K562 (cell line): ENCODE measurements at regions not wholly inside any gene's neighbourhood (a gene's known extent, or its start where the extent isn't known, plus 50 kb on each side); places are given as distances from the start of the nearest gene placed in this dataset.
"Not testable (repeated sequence)": the region's sequence is repeated elsewhere in the genome, so short reads cannot be mapped to it uniquely, and the experiment has no call there.

Experiments used
- ATAC-seq: fragments of 200-7000 bp; cut with Tn5 transposase; 3 replicates; pipeline ENCODE4 v1.9.1; 2020; ENCODE audit warnings: moderate library complexity
- BruUV-seq: library from RNA; stranded (reverse); fragments of 400-500 nt; replicated peaks from 2 replicates; lab custom pipeline; 2021; lab: Mats Ljungman, UMichigan
- CTCF ChIA-PET: fragments of 300-600 bp; formaldehyde crosslinking; extraction: SDS; loops from one replicate; lab custom pipeline; 2021; ENCODE audit warnings: low intra/inter-chr PET ratio; lab: Yijun Ruan, JAX
- POLR2A ChIA-PET: fragments of 300-600, 350-650 bp; sonication (Branson Sonifier 250); formaldehyde crosslinking; extraction: SDS; loops from one replicate; lab custom pipeline; 2021; ENCODE audit warnings: antibody characterized with exemption, inconsistent platforms; lab: Yijun Ruan, JAX
- DNase-seq, 4 experiments: peaks; one replicate each; pipeline versions ENCODE4 v3.0.0 to v3.0.0-alpha.2; 2011 to 2018; ENCODE audit warnings: low spot score in 3 of 4, mixed read lengths in 3 of 4; ENCODE audit errors: extremely low read depth in 1 of 4
- FAIRE-seq: peaks from 2 replicates; lab custom pipeline; 2011; peaks lifted over from hg19 to GRCh38; lab: Jason Lieb, UNC
- H2AFZ ChIP-seq: 2 replicates; pipeline ENCODE4 v1.6.0; 2011; ENCODE audit warnings: low read depth, low read length, control low read depth, inconsistent platforms
- H3K27ac ChIP-seq: fragments of 200-600 bp; 3 replicates; pipeline ENCODE4 v1.8.0; 2011; ENCODE audit warnings: low read depth, mild to moderate bottlenecking, control low read depth, inconsistent platforms, low read length, moderate library complexity, mixed read lengths; ENCODE audit errors: extremely low read depth
- H3K27me3 ChIP-seq, 2 experiments: fragments of 300-600 bp in 1 of 2; 2 replicates in 1 of 2; 3 replicates in 1 of 2; pipeline versions ENCODE4 v1.6.0 to v1.8.0; 2011; ENCODE audit warnings: inconsistent platforms in 2 of 2, low read length in 2 of 2, mild to moderate bottlenecking in 1 of 2, mixed read lengths in 1 of 2, moderate library complexity in 1 of 2; ENCODE audit not compliant: control insufficient read depth in 2 of 2, insufficient read depth in 2 of 2
- H3K36me3 ChIP-seq: fragments of 300-600 bp; 3 replicates; pipeline ENCODE4 v1.8.0; 2011; ENCODE audit warnings: mild to moderate bottlenecking, low read length, inconsistent platforms; ENCODE audit not compliant: control insufficient read depth, insufficient read depth
- H3K4me1 ChIP-seq, 2 experiments: fragments of 200-600 bp in 1 of 2; replicated peaks in 1 of 2; 2 replicates in 1 of 2; 3 replicates in 1 of 2; pipeline versions ENCODE4 v1.5.1 to v1.8.0; 2011; ENCODE audit warnings: inconsistent platforms in 2 of 2, low read length in 2 of 2, mild to moderate bottlenecking in 1 of 2, mixed read lengths in 1 of 2, moderate library complexity in 1 of 2; ENCODE audit not compliant: control insufficient read depth in 2 of 2, insufficient read depth in 2 of 2
- H3K4me2 ChIP-seq: 2 replicates; pipeline ENCODE4 v1.6.1; 2011; ENCODE audit warnings: low read length, control low read depth, inconsistent platforms, mixed read lengths; ENCODE audit not compliant: insufficient read depth
- H3K4me3 ChIP-seq: fragments of 200-600 bp; sonication (generic), shearing (Covaris generic); 2 replicates; pipeline ENCODE4 v1.5.1; 2016; ENCODE audit warnings: control low read depth, inconsistent platforms
- H3K79me2 ChIP-seq: fragments of 200-600 bp; 3 replicates; pipeline ENCODE4 v1.8.0; 2011; ENCODE audit warnings: low read length, inconsistent platforms; ENCODE audit not compliant: control insufficient read depth, insufficient read depth
- H3K9ac ChIP-seq, 2 experiments: 2 replicates each; pipeline versions ENCODE4 v1.6.0 to v1.6.1; 2011; ENCODE audit warnings: low read depth in 2 of 2, low read length in 2 of 2, control low read depth in 1 of 2, inconsistent platforms in 1 of 2, mild to moderate bottlenecking in 1 of 2, mixed read lengths in 1 of 2; ENCODE audit not compliant: insufficient read depth in 1 of 2
- H3K9me1 ChIP-seq: one replicate; pipeline ENCODE4 v1.6.0; 2011; ENCODE audit warnings: inconsistent platforms, mild to moderate bottlenecking, low read length, moderate library complexity; ENCODE audit not compliant: control insufficient read depth, insufficient read depth
- H3K9me3 ChIP-seq: replicated peaks from 2 replicates; pipeline ENCODE4 v1.5.1; 2011; ENCODE audit warnings: low read depth, low read length, inconsistent platforms; ENCODE audit not compliant: control insufficient read depth, insufficient read depth
- H4K20me1 ChIP-seq: replicated peaks from 2 replicates; pipeline ENCODE4 v1.6.1; 2011; ENCODE audit warnings: low read length, inconsistent platforms, mixed read lengths; ENCODE audit not compliant: control insufficient read depth, insufficient read depth
- AFF1 ChIP-seq, 2 experiments: fragments of 450-650 bp; IDR thresholded peaks; 2 replicates each; pipeline ENCODE4 v1.6.1; 2018; ENCODE audit warnings: mild to moderate bottlenecking in 2 of 2, low read depth in 1 of 2; ENCODE audit not compliant: partially characterized antibody in 2 of 2
- CAMTA2 ChIP-seq: fragments of 250-450 bp; sonication (Bioruptor Pico); conservative IDR thresholded peaks from 2 replicates; pipeline ENCODE4 v1.5.1; 2022
- CBX5 ChIP-seq: IDR thresholded peaks from 2 replicates; pipeline ENCODE4 v1.6.1; 2014; ENCODE audit warnings: low read depth, borderline replicate concordance
- HMG20B ChIP-seq: fragments of 250-450 bp; sonication (Bioruptor Pico); IDR thresholded peaks from 2 replicates; pipeline ENCODE4 v1.5.0; 2021; ENCODE audit warnings: mild to moderate bottlenecking
- PML ChIP-seq: IDR thresholded peaks from 2 replicates; pipeline ENCODE4 v1.6.1; 2012; ENCODE audit warnings: low read length, inconsistent platforms
- PTBP1 ChIP-seq: fragments of 200-400 bp; formaldehyde crosslinking; IDR thresholded peaks from 2 replicates; pipeline ENCODE4 v1.6.1; 2017; ENCODE audit warnings: low read depth, low read length
- RUNX1 ChIP-seq: sonication (generic); IDR thresholded peaks from 2 replicates; pipeline ENCODE4 v1.6.1; 2016; ENCODE audit warnings: antibody characterized with exemption, low read depth
- ZBTB12 ChIP-seq: fragments of 250-450 bp; sonication (Bioruptor Pico); IDR thresholded peaks from 2 replicates; pipeline ENCODE4 v1.4.0; 2020
- ZNF778 ChIP-seq: fragments of 450-650 bp; formaldehyde crosslinking; IDR thresholded peaks from 2 replicates; pipeline ENCODE4 v1.4.0; 2020; ENCODE audit warnings: mild to moderate bottlenecking, moderate library complexity
- WGBS: fragments of 100-300 bp; shearing (Covaris generic); methylation state at CpG from one replicate; pipeline ENCODE4 v1.1.6; 2016; ENCODE audit warnings: low coverage, mixed read lengths; ENCODE audit not compliant: insufficient coverage; ENCODE audit errors: missing lambda C conversion rate; 5-methylcytosine and 5-hydroxymethylcytosine counted together
- in situ Hi-C: fragments of 300-500 bp; cut with MboI; formaldehyde crosslinking; loops from 4 replicates; pipeline ENCODE4 v1.15.0; 2018; ENCODE audit warnings: inconsistent platforms, mixed read lengths
- intact Hi-C: fragments of 100-400 bp; cut with micrococcal nuclease; formaldehyde crosslinking; loops from 2 replicates; pipeline ENCODE4 v1.14.2; 2022

DNA sequence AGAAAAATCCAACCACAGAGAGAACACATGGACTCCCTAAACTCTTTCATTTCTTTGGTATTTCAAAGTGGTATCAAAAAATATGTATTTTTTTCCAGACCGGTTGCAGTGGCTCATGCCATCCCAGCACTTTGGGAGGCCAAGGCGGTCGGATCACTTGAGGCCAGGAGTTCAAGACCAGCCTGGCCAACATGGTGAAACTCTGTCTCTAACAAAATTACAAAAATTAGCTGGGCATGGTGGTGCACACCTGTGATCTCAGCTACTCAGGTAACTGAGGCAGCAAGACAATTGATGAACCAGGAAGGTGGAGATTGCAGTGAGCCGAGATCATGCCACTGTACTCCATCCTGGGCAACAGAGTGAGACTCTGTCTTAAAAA, 121.8 kb downstream of the RIN2 start:
- H3K9me1 ChIP-seq, in situ Hi-C loops, H3K4me2 ChIP-seq: not testable (repeated sequence)

GRCh38 chr20:19880256-19881079, 122.4 kb downstream of the RIN2 start:
- no peaks in the 10 kb centered on the region for H4K20me1 ChIP-seq
- no peak for DNase-seq
- H3K4me3 ChIP-seq, result no peak overlapping the region
- ATAC-seq, result no peak
- intact Hi-C loops, result no loop called here
- BruUV-seq, result no TSS peak
- H2AFZ ChIP-seq, result no peak overlapping the region
- 1% methylated on average over 9 of the region's 10 CpGs for WGBS
- H3K9me3 ChIP-seq, result no peaks in the 10 kb centered on the region
- H3K79me2 ChIP-seq, result no peaks in the 10 kb centered on the region
- CTCF ChIA-PET, result no interaction called here
- no peak overlapping the region for H3K27ac ChIP-seq
- H3K27me3 ChIP-seq, result no peaks in the 10 kb centered on the region
- POLR2A ChIA-PET, result no interaction called here
- H3K36me3 ChIP-seq, result no peaks in the 10 kb centered on the region
- H3K9me1 ChIP-seq, result no peaks in the 10 kb centered on the region
- FAIRE-seq, result no peak
- in situ Hi-C loops, result no loop called here
- H3K4me2 ChIP-seq, result no peak overlapping the region
- no peak overlapping the region for H3K9ac ChIP-seq
- no peaks in the 10 kb centered on the region for H3K4me1 ChIP-seq
- TF ChIP-seq PTBP1 (no peak), CBX5 (no peak), ZBTB12 (no peak), RUNX1 (no peak), PML (no peak), HMG20B (CRISPR knock-in tag) (no peak), ZNF778 (CRISPR knock-in tag) (no peak), CAMTA2 (no peak), AFF1 (IDR thresholded peaks at IDR 0.05; ENCODE audit: low read depth in 1 of 2, partially characterized antibody in 2 of 2) (no peak)

More for the DNA sequence above, 121.8 kb downstream of the RIN2 start:
- H3K9me3 ChIP-seq, CTCF ChIA-PET, ATAC-seq, H3K27ac ChIP-seq, H3K4me3 ChIP-seq, BruUV-seq, FAIRE-seq, POLR2A ChIA-PET, intact Hi-C loops, H2AFZ ChIP-seq, DNase-seq, H3K4me1 ChIP-seq, H3K9ac ChIP-seq, H3K79me2 ChIP-seq, H4K20me1 ChIP-seq, H3K27me3 ChIP-seq, H3K36me3 ChIP-seq: not testable (repeated sequence)
- WGBS, result 0% methylated on average over 3 of the region's 4 CpGs
